Esophagus squamous epithelium (tissue), 4 donors: ENCODE measurements at regions not wholly inside any gene's neighbourhood (a gene's known extent, or its start where the extent isn't known, plus 50 kb on each side); places are given as distances from the start of the nearest gene placed in this dataset.

Source experiments
- CTCF ChIP-seq, 6 experiments: fragments of 450-650 bp in 4 of 6; fragments of 200-600 bp in 2 of 6; sonication (generic) in 2 of 6; IDR thresholded peaks; one replicate each; pipeline ENCODE4 v1.5.1; 2016 to 2019; ENCODE audit warnings: antibody characterized with exemption in 6 of 6, mild to moderate bottlenecking in 4 of 6, moderate library complexity in 4 of 6
- POLR2A ChIP-seq, 4 donors: fragments of 450-650 bp; IDR thresholded peaks; one replicate each; pipeline ENCODE4 v1.6.1; 2017; ENCODE audit warnings: antibody characterized with exemption in 4 of 4, mild to moderate bottlenecking in 4 of 4, moderate library complexity in 3 of 4

DNA sequence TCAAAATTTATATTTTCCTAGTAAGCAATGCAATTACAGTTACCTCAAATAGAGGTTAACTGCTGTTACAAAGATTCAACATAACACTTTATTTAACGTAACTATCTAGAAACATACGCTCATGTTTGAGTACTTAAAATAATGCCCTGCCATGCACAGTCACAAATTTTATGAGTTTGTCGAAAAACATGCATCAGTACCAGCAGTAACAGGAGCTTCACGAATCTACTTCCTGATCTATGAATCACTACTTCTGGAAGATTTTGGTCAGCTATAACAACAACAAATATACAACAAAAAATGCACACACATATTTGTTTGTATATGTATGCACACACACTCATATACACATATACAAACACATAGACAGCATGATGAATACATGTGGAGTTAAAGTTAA lies 881.8 kb downstream of the FSCB start:
- TF ChIP-seq CTCF (IDR thresholded peaks at IDR 0.05) (no peak), POLR2A (IDR thresholded peaks at IDR 0.05) (no peak)
